Hematopoietic multipotent progenitor cell treated with erythropoietin and hydrocortisone succinate and interleukin-3 and kit ligand, for 15 days (in vitro differentiated cells): ENCODE measurements at regions not wholly inside any gene's neighbourhood (a gene's known extent, or its start where the extent isn't known, plus 50 kb on each side); places are given as distances from the start of the nearest gene placed in this dataset.
"Not testable (repeated sequence)": the region's sequence is repeated elsewhere in the genome, so short reads cannot be mapped to it uniquely, and the experiment has no call there.

Source experiments
- DNase-seq: peaks from one replicate; pipeline ENCODE4 v3.0.0-alpha.2; 2015; ENCODE audit warnings: low spot score

DNA sequence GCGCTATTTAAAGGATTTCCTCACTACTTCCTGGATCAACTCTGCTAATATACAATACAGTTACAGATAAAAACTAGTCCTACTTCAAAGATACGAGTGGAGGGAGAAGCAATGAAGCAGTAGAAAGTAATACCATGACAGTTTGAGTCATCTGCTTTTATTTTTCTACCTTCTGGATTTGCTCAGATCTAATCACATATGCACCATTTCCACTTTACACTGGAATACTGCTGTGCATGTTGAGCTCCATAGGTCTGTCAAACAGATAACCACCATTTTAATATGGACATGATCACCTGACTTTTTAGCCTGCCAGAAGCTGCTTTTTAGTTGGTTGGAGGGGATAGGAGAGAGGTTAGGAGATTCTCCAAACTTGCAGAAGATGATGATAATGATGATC lies 92.5 kb downstream of the MMUT start:
- no peak for DNase-seq

DNA sequence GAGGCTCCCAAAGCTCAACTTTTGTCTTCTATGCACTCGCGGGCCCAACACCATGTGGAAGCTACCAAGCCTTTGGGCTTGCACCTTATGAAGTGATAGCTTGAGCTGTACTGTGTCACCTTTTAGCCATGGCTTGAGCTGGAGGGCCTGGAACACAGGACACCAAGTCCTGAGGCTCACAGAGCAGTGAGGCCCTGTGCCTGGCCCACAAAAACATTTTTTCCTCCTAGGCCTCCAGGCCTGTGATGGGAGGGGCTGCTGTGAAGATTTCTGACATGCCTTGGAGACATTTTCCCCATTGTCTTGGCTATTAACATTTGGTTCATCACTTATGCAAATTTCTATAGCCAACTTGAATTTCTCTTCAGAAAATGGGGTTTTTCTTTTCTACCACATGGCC lies 96.5 kb downstream of the MMUT start:
- no peak for DNase-seq

DNA sequence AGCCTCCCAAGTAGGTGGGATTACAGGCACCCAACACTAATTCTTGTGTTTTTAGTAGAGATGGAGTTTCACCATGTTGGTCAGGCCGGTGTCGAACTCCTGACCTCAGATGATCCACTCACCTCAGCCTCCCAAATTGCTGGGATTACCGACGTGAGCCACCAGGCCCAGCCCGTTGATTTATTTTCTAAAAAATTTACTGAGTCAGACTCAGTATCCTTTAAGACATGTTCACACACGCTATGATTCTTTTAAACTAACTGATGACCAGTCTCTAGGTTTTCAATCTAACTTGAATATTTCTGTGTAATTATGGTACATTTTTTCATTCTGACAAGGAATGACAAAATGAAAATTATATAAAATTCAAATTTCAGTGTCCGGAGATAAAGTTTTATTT lies 114.5 kb downstream of the MMUT start:
- DNase-seq: no peak

DNA sequence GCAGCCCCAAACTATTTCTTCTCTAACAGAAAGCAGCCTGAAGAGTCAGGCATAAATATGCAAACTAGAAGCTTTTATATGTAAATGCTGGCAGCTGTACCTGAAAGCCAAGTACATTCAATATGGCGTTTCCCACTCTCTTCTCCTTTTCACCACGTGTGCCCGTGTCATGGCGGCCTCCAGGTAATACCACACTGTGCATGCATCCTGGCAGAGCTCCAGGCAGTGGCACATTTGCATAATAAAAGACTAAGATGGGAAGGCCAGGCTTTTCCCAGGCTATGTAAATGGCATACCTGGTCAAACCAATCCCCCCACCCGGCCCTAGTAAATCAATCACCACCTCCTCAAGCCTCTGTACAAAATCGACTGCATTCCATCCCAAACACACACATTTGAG lies 120.6 kb downstream of the MMUT start:
- no peak for DNase-seq

DNA sequence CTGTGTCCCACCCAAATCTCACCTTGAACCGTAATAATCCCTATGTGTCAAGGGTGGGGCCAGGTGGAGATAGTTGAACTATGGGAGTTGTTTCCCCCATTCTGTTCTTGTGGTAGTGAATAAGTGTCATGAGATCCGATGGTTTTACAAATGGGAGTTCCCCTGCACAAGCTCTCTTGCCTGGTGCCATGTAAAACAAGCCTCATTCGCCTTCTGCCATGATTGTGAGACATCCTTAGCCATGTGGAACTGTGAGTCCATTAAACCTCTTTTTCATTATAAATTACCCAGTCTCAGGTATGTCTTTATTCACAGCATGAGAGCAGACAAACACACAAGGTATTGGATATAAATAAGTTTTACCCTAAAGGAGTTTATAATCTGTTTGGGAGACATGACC lies 121.2 kb downstream of the MMUT start:
- no peak for DNase-seq

DNA sequence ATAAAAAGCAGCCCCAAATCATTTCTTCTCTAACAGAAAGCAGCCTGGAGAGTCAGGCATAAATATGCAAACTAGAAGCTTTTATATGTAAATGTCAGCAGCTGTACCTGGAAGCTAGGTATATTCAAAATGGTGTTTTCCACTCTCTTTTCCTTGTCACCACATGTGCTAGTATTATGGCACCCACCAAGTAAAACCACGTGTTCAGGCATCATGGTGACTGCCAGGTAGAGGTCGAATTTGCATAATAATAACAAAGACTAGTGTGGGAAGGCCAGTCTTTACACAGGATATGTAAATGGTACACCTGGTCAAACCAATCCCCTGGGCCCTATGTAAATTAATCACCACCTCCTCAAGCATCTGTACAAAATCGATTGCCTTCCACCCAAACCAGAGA lies 124.0 kb downstream of the MMUT start:
- DNase-seq: no peak

DNA sequence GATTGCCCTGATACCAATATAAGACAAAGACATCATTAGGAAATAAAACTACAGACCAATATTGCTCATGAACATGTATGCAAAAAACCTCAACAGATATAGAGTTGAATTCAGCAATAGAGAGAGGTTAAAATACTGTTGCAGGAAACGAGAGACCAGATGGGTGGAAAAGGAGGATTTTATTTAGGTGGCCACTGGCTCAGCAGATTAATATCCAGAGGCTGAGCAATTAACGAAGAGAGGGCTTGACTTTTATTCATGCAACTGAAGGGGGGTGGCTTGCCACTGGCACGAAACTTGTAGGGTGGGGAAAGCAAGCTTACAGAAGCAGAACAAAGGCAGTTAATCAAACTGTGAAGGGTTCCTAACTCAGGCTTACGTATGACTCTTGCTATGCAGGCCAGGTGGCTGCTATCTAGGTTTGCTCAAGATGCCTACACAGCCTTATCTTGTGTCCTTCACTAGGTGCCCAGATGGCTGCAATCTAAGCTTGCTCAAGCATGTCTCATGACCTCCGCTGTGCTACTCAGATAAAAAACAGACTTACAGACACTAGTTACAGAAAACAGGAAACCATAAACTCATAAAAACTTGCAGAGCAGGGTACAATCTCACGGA lies 126.4 kb downstream of the MMUT start:
- DNase-seq: no peak

DNA sequence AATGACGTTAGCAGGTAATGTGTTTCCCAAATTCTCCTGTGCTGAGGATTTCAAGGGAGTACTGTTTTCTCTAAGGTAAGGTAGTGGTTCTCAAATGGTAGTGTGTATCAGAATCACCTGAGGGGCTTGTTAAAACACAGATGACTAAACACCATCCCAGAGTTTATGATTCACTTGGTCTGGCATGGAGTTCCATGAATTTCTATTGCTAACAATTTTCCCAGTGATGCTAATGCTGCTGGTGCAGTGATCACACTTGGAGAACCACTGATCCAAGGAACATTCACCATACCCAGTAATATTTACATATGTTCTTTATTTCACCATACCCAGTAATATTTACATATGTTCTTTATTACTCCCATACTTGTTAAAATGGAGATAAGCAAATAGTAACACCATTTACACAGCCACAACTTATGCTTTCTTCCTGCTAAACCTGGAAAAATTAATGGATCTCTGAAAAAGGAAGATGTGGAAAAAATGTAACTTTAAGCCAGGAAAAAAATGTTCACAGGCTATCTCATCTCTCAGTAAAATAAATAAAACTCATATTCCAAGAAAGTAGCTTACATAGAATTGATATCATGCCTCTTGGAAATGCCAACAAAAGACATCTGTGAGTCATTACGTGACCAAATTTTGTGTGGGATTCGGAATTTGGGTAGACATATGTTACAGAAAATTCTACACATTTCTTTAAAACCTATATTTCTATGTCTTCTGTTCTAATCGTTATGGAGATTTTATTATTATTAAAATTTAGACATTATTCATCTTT lies 129.5 kb downstream of the MMUT start:
- no peak for DNase-seq

DNA sequence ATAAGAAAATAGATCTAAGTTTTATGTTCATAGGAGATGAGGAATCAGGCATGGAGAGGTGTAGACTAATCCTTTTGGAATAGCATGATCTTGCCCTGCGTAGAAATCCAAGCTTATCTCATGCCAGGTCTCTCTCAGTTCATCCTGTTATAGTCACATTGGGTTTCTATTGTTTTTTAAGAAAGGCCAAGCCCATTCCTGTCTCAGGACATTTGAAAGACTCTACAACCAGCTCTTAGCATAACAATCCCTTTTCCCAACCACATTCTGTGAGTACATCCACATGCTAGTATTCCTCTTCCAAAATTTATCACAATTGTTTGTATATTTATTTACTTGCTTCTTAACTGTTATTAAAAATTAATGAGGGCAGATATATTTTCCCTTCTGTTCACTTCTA lies 130.3 kb downstream of the MMUT start:
- DNase-seq: no peak

DNA sequence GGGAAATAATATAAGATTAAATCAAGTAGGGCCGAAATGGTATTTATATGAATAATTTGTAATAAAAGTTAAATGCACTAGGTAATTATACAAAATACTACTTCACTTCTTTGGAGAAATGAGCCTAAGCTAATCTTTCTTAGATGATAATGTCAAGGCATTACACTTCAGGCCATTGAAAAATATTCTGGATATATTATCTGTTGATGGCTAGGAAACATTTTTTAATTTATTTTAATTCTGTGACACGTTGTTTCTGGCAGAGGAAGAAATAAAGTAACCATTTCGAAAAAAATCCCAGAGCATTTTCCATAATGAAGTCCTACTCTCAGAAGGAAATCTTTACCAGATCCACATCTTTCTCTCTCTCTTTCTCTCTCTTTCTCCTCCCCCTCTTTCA lies 133.9 kb downstream of the MMUT start:
- DNase-seq: no peak

DNA sequence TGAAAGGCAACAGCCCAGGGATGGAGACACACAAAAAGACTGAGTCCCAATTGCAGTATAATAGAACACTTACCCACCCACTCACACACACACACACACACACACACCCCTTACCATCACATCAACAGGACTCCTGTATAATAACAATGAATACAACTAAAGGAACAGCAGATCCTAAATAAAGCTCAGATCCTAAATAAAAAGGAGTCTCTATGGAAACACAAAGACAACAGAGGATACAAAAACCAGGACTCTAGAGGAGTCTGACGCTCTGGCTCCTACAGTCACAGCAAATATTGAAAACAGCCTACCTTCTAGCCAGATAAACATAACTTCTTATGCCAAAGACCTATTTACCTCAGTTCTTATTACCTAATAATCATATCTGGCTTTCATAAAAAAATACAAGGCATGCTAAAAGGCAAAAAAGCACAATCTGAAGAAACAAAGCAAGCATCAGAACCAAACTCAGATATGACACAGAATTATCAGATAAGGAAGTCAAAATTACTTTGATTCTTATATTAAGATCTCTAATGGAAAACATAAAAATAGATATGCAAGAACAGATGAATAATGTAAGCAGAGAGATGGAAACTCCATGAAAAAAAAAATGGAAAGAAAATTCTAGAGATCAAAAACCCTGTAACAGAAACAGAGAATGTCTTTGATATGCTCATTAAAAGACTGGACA lies 134.9 kb downstream of the MMUT start:
- DNase-seq: no peak

DNA sequence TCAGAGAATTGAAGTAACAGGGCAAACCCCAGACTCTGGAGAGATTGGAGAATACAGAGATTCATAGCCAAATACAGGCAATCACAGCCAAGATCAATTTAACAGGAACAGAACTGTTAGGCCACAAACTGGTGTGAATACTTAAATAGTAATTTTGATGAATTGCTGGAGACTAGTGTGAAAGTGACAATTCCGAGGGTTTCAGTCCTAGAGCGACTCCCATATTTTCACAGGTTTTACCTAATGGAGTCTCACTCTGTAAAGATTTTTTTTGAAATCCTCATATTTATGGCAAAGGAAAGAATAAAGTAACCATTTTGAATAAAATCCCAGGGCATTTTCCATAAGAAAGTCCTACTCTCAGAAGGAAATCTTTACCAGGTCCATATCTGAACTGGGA lies 135.5 kb downstream of the MMUT start:
- no peak for DNase-seq

DNA sequence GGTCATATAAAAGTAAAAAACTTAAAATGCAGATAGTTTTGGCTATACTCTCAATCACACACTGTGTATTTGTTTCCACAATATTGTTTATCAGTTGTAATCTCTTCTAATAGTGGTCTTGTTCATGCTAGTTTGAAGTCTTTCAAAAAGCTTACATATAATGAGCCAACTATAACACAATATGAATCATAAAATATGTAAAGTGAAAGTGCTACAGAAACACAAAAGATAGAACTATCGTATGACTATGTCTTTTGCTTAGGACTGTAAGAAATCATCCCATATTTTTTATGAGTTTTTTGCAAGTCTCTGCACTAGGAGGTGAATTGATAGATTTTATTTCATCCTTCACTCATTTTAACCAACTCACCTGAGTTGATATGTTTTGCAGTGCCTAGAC lies 136.0 kb downstream of the MMUT start:
- DNase-seq: no peak

DNA sequence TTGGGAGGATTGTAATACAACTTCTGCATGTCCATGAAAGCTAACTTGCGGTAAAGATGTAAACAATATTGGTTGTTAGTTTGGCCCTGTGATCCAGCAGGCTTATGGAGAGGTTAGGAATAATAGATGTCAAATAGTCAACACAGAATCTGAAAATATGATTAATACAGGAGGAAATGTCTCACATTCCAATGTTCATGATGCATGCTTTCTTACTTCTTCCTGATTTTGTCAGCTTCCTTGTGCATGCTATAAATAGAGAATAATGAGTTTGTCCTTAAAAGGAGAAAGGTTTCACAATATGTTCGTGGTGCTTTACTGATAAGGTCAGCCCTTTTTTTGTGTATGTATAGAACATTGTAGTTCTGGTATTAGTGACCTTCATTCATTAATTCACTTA lies 136.7 kb downstream of the MMUT start:
- no peak for DNase-seq

DNA sequence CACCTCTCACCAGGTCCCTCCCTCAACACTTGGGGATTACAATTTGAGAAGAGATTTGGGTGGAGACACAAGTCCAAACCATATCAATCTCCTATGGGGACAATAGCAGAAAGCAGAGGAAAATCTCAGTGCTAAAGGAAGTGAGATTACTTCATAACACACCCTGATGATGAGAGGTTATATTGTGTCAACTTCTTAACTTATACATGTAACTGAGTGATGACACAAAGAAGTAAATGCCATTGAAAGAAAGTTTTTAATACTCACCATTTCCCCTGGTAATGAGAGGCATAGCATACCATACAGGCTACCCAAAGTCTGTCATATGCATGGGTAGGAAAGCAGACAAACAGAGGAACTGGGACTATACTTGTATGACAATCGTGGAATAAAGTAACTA lies 137.2 kb downstream of the MMUT start:
- DNase-seq: no peak

DNA sequence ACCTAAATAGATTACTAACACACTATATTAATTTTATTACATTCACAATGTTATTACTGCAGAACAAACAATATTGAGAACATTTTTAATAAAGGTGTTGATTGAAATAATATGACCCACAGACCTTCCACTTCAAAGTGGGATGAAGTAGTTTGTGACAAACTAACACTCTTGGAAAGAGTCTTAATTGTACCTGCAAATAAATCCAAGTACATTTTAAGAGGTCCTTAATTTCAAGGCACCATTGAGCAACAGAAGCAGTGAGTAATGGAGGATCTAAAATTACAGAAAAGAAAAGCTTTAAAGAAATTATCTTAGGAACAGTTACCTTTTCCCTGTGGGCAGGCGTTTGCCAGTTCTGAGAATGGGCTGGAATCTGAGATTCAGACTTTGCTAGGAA lies 140.2 kb downstream of the MMUT start:
- no peak for DNase-seq

DNA sequence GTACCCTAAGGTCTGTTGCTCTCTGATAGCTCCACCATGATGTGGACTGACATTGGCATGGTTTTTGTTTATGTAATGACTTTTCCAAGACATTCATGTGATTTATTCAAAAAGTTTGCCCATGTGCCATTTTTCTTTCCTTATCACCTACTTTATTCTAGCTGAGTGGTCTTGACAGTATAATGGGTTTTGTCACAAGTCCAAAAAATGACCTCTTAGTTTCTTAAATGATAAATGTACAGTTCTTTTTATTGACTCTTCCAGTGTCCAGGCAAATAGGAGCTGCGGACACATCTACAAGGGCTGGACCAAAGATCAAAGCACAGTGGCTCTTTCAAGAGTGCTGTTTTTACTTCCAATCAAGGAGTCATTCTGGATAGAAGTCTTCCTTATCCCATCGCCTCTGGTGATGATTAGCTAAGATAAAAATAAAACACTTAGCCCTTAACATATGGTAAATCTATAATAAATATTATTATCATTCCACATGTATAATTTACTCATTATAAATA lies 141.4 kb downstream of the MMUT start:
- DNase-seq: no peak

DNA sequence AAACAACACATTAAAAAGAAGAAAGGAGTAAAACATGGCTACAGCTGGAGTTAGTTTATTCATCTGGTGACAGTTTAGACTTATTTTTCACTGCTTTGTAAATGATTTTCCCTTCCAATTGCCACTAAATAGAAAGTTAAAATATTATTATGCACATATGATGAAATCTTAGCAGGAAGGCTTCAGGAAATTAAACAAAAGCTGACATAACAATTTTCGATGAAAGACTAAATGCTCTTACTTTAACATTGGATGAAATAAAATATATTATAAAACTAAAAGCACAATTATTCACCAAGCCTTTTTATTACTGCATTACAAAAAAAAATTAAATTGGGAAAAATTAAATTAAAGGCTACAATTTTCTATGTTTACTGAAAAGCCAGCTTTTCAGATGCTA lies 158.0 kb downstream of the MMUT start:
- DNase-seq: no peak

DNA sequence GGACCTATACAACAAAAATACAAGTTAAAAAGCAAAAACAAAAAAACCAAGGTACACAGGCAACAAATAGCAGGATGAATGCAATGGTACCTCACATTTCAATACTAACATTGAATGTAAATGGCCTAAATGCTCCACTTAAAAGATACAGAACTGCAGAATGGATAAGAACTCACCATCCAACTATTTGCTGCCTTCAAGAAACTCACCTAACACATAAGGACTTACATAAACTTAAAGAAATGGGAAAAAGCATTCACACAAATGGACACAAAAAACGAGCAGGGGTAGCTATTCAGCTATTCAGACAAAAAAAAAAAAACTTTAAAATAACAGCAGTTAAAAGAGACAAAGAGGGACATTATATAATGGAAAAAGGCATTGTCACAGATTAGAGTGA lies 158.7 kb downstream of the MMUT start:
- not testable (repeated sequence) for DNase-seq

DNA sequence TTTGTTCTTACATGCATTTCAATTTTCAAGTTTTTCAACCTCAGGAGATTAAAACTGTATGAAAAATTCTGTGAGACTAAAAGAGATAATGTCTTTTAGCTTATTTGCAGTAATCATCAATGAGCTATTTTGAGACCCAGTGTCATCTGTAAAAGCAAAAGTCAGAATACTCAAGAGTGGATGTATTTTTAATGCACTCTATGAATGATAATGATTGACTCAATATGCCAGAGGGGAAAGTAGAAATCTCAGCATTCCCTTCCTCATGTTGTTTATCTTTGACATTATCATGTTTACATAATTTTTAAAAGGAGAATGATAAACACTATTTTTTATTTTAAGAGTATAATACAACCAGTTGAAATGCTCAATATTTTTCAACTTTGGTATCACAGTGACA lies 162.1 kb downstream of the MMUT start:
- DNase-seq: no peak

DNA sequence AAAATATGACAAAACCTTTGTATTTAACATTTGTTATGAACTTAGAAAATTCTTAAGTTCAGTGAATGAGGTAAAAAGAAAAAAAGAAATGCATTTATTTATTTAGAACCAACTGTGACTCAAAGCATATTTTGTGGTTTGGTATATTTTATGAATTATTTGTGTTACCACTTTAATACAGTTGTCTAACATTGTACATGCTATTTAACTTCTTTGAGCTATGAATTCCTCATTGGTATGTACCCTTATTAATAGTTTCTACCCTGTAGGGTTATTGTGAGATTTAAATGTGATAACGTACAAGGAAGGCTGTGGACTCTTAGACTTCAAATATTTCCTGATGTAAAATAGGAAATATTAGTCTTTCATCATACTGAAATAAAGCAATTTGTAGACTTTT lies 162.6 kb downstream of the MMUT start:
- DNase-seq: no peak

DNA sequence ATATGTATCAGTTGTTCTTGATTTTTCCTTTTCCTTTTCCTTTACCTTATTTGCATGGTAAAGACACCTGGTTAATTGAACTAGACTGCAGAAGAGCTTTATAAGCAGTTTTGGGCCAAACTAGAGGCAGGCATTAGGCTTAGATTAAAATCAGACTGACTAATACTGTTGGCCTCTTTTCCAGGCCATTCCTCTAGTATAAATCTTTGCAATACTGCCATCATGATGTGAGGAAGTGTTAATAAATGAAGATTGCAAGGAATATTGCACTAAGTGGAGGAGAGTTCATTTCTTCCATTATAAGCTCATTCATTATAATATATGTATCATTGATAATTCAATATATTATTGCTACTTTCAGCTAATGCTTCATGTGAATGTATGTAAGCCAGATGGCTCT lies 163.8 kb downstream of the MMUT start:
- no peak for DNase-seq

DNA sequence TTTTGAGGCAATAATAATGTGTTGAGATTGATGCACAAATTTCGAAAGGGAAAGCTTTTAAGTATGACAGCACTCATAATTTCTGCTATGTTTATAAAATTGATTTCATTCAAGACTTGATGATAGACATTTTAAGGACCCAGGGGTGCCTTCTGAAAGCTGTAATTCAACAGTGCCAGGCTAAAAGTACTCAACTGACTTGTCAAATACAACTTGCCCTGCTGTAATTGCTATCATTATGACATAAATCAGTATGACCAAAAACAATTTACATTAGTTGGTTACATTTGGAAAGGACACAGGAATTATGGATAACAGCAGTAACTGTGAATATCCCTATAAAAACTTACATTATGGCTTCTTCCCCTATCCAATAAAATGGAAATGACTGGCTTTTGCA lies 178.9 kb downstream of the MMUT start:
- no peak for DNase-seq
